HEK293 (cell line): ENCODE measurements at regions not wholly inside any gene's neighbourhood (a gene's known extent, or its start where the extent isn't known, plus 50 kb on each side); places are given as distances from the start of the nearest gene placed in this dataset.

Experiments used
- CTCF ChIA-PET: fragments of 350-600 bp; formaldehyde crosslinking; extraction: SDS; loops from one replicate; lab custom pipeline; 2021; ENCODE audit warnings: antibody characterized with exemption; lab: Yijun Ruan, JAX
- POLR2A ChIA-PET: fragments of 300-600 bp; formaldehyde crosslinking; extraction: SDS; loops from one replicate; lab custom pipeline; 2020; ENCODE audit warnings: antibody characterized with exemption, inconsistent platforms; lab: Yijun Ruan, JAX
- H3K27ac ChIP-seq: fragments of 200-500 bp; sonication (Bioruptor generic); 2 replicates; pipeline ENCODE4 v1.5.1; 2014; ENCODE audit warnings: low read depth, low read length, control low read depth, inconsistent platforms; ENCODE audit errors: extremely low read depth
- H3K36me3 ChIP-seq, 2 experiments: fragments of 200-500 bp in 1 of 2; sonication (Bioruptor generic) in 1 of 2; 1 replicate in 1 of 2; 2 replicates in 1 of 2; pipeline ENCODE4 v1.5.1; 2014 to 2017; ENCODE audit warnings: inconsistent platforms in 2 of 2, low read length in 2 of 2; ENCODE audit not compliant: control insufficient read depth in 2 of 2, insufficient read depth in 1 of 2
- H3K4me1 ChIP-seq: fragments of 200-500 bp; sonication (Bioruptor generic); 2 replicates; pipeline ENCODE4 v1.5.1; 2014; ENCODE audit warnings: mild to moderate bottlenecking, low read length, inconsistent platforms; ENCODE audit not compliant: control insufficient read depth, insufficient read depth
- H3K4me3 ChIP-seq: 2 replicates; pipeline ENCODE4 v1.5.1; 2011; ENCODE audit warnings: low read depth, mild to moderate bottlenecking, control low read depth, low read length, moderate library complexity
- H3K9me3 ChIP-seq: fragments of 200-500 bp; sonication (Bioruptor generic); 2 replicates; pipeline ENCODE4 v1.5.1; 2014; ENCODE audit warnings: low read depth, low read length, inconsistent platforms; ENCODE audit not compliant: control insufficient read depth, insufficient read depth
- FEZF1 ChIP-seq: fragments of 450-650 bp; formaldehyde crosslinking; IDR thresholded peaks from 2 replicates; pipeline ENCODE4 v1.5.1; 2016; ENCODE audit warnings: missing biosample characterization, missing genetic modification characterization
- GLIS2 ChIP-seq: fragments of 450-650 bp; formaldehyde crosslinking; IDR thresholded peaks from 2 replicates; pipeline ENCODE4 v1.5.1; 2016; ENCODE audit warnings: missing biosample characterization, missing genetic modification characterization
- SCRT2 ChIP-seq: fragments of 450-650 bp; formaldehyde crosslinking; IDR thresholded peaks from 2 replicates; pipeline ENCODE4 v1.5.1; 2016; ENCODE audit warnings: missing biosample characterization, missing genetic modification characterization
- SP2 ChIP-seq: fragments of 450-650 bp; formaldehyde crosslinking; IDR thresholded peaks from 2 replicates; pipeline ENCODE4 v1.5.1; 2016; ENCODE audit warnings: missing biosample characterization, missing genetic modification characterization
- ZBTB20 ChIP-seq: fragments of 450-650 bp; formaldehyde crosslinking; IDR thresholded peaks from 2 replicates; pipeline ENCODE4 v1.5.1; 2016; ENCODE audit warnings: missing biosample characterization, missing genetic modification characterization
- ZBTB7A ChIP-seq: fragments of 450-650 bp; formaldehyde crosslinking; IDR thresholded peaks from 2 replicates; pipeline ENCODE4 v1.5.1; 2016; ENCODE audit warnings: low read depth, missing biosample characterization, missing genetic modification characterization
- ZNF10 ChIP-seq: fragments of 450-650 bp; formaldehyde crosslinking; IDR thresholded peaks from 2 replicates; pipeline ENCODE4 v1.5.1; 2017; ENCODE audit warnings: missing biosample characterization, missing genetic modification characterization
- ZNF148 ChIP-seq: fragments of 450-650 bp; formaldehyde crosslinking; IDR thresholded peaks from 2 replicates; pipeline ENCODE4 v1.5.0; 2017; ENCODE audit warnings: missing biosample characterization, missing genetic modification characterization, borderline replicate concordance
- ZNF174 ChIP-seq: fragments of 450-650 bp; formaldehyde crosslinking; IDR thresholded peaks from 2 replicates; pipeline ENCODE4 v1.5.0; 2017; ENCODE audit warnings: missing biosample characterization, mild to moderate bottlenecking, missing genetic modification characterization
- ZNF223 ChIP-seq: fragments of 450-650 bp; formaldehyde crosslinking; IDR thresholded peaks from 2 replicates; pipeline ENCODE4 v1.5.1; 2016; ENCODE audit warnings: missing biosample characterization, missing genetic modification characterization
- ZNF280C ChIP-seq: fragments of 450-650 bp; formaldehyde crosslinking; IDR thresholded peaks from 2 replicates; pipeline ENCODE4 v1.5.1; 2016; ENCODE audit warnings: missing biosample characterization, missing genetic modification characterization
- ZNF280D ChIP-seq: fragments of 450-650 bp; formaldehyde crosslinking; IDR thresholded peaks from 2 replicates; pipeline ENCODE4 v1.5.1; 2016; ENCODE audit warnings: missing biosample characterization, missing genetic modification characterization
- ZNF311 ChIP-seq: fragments of 450-650 bp; formaldehyde crosslinking; IDR thresholded peaks from 2 replicates; pipeline ENCODE4 v1.5.1; 2017; ENCODE audit warnings: missing biosample characterization, missing genetic modification characterization, borderline replicate concordance
- ZNF404 ChIP-seq: fragments of 450-650 bp; formaldehyde crosslinking; IDR thresholded peaks from 2 replicates; pipeline ENCODE4 v1.5.1; 2017; ENCODE audit warnings: missing biosample characterization, missing genetic modification characterization
- ZNF48 ChIP-seq: fragments of 450-650 bp; formaldehyde crosslinking; IDR thresholded peaks from 2 replicates; pipeline ENCODE4 v1.5.1; 2016; ENCODE audit warnings: missing biosample characterization, missing genetic modification characterization
- ZNF513 ChIP-seq: fragments of 450-650 bp; IDR thresholded peaks from 2 replicates; pipeline ENCODE4 v1.5.1; 2018; ENCODE audit warnings: missing biosample characterization, missing genetic modification characterization
- ZNF529 ChIP-seq: fragments of 450-650 bp; formaldehyde crosslinking; IDR thresholded peaks from 2 replicates; pipeline ENCODE4 v1.5.1; 2017; ENCODE audit warnings: missing genetic modification characterization, missing biosample characterization; ENCODE audit not compliant: insufficient replicate concordance
- ZNF544 ChIP-seq: fragments of 450-650 bp; formaldehyde crosslinking; IDR thresholded peaks from 2 replicates; pipeline ENCODE4 v1.5.0; 2017; ENCODE audit warnings: missing biosample characterization, missing genetic modification characterization
- ZNF548 ChIP-seq: fragments of 450-650 bp; formaldehyde crosslinking; IDR thresholded peaks from 2 replicates; pipeline ENCODE4 v1.5.1; 2016; ENCODE audit warnings: missing biosample characterization, missing genetic modification characterization
- ZNF660 ChIP-seq: fragments of 450-650 bp; IDR thresholded peaks from 2 replicates; pipeline ENCODE4 v1.5.1; 2018; ENCODE audit warnings: missing biosample characterization, mild to moderate bottlenecking, missing genetic modification characterization
- ZNF701 ChIP-seq: fragments of 450-650 bp; formaldehyde crosslinking; IDR thresholded peaks from 2 replicates; pipeline ENCODE4 v1.5.1; 2016; ENCODE audit warnings: missing biosample characterization, missing genetic modification characterization
- ZNF768 ChIP-seq: fragments of 450-650 bp; formaldehyde crosslinking; IDR thresholded peaks from 2 replicates; pipeline ENCODE4 v1.5.1; 2018; ENCODE audit warnings: missing biosample characterization, mild to moderate bottlenecking, missing genetic modification characterization
- ZNF777 ChIP-seq: fragments of 450-650 bp; formaldehyde crosslinking; IDR thresholded peaks from 2 replicates; pipeline ENCODE4 v1.5.1; 2017; ENCODE audit warnings: missing biosample characterization, missing genetic modification characterization, borderline replicate concordance
- ZNF791 ChIP-seq: fragments of 450-650 bp; formaldehyde crosslinking; IDR thresholded peaks from 2 replicates; pipeline ENCODE4 v1.5.1; 2016; ENCODE audit warnings: missing biosample characterization, missing genetic modification characterization
- ZNF792 ChIP-seq: fragments of 450-650 bp; formaldehyde crosslinking; IDR thresholded peaks from 2 replicates; pipeline ENCODE4 v1.5.1; 2016; ENCODE audit warnings: missing biosample characterization, missing genetic modification characterization
- ZSCAN5A ChIP-seq: fragments of 450-650 bp; formaldehyde crosslinking; IDR thresholded peaks from 2 replicates; pipeline ENCODE4 v1.5.1; 2016; ENCODE audit warnings: missing biosample characterization, missing genetic modification characterization

GRCh38 chr21:19522381-19522780 is 1118.8 kb upstream of the TMPRSS15 start (continued):
- TF ChIP-seq ZNF148 (tag by site-specific recombination) (no peak), ZNF223 (tag by site-specific recombination) (no peak), SP2 (no peak)

GRCh38 chr21:19523061-19523460 is 1119.5 kb upstream of the TMPRSS15 start:
- POLR2A ChIA-PET, result no interaction called here
- Histone ChIP-seq H3K9me3 (no peaks in the 10 kb centered on the region), H3K4me3 (no peak overlapping the region), H3K27ac (no peak overlapping the region), H3K4me1 (no peaks in the 10 kb centered on the region), H3K36me3 (no peaks in the 10 kb centered on the region)
- CTCF ChIA-PET, result no interaction called here
- TF ChIP-seq ZSCAN5A (tag by site-specific recombination) (no peak), ZBTB7A (no peak), GLIS2 (tag by site-specific recombination) (no peak), ZNF548 (tag by site-specific recombination) (no peak), ZNF791 (tag by site-specific recombination) (no peak), ZNF174 (tag by site-specific recombination) (no peak), ZNF792 (tag by site-specific recombination) (no peak), ZNF660 (tag by site-specific recombination) (no peak), SCRT2 (tag by site-specific recombination) (no peak), ZNF777 (tag by site-specific recombination) (no peak), ZNF280D (tag by site-specific recombination) (no peak)

GRCh38 chr21:19523746-19524145 is 1120.2 kb upstream of the TMPRSS15 start:
- CTCF ChIA-PET, result no interaction called here
- no peak overlapping the region for H3K4me3 ChIP-seq
- H3K27ac ChIP-seq, result no peak overlapping the region
- no peaks in the 10 kb centered on the region for H3K9me3 ChIP-seq
- POLR2A ChIA-PET, result no interaction called here
- H3K36me3 ChIP-seq, result no peaks in the 10 kb centered on the region
- H3K4me1 ChIP-seq, result no peaks in the 10 kb centered on the region
- TF ChIP-seq ZNF10 (tag by site-specific recombination) (no peak), ZNF280C (tag by site-specific recombination) (no peak), ZBTB20 (tag by site-specific recombination) (no peak), FEZF1 (tag by site-specific recombination) (no peak), ZNF701 (tag by site-specific recombination) (no peak), ZNF544 (tag by site-specific recombination) (no peak), ZNF529 (tag by site-specific recombination) (no peak), ZNF768 (tag by site-specific recombination) (no peak), ZNF311 (tag by site-specific recombination) (no peak), ZNF513 (tag by site-specific recombination) (no peak), ZNF660 (tag by site-specific recombination) (no peak), ZNF48 (no peak), ZNF404 (tag by site-specific recombination) (no peak)
